Neural cell (in vitro differentiated cells): ENCODE measurements at regions not wholly inside any gene's neighbourhood (a gene's known extent, or its start where the extent isn't known, plus 50 kb on each side); places are given as distances from the start of the nearest gene placed in this dataset.

ENCODE experiments used
- H2AFZ ChIP-seq: fragments of 200-600, 300-800 bp; sonication (generic), shearing (Covaris generic); 2 replicates; pipeline ENCODE4 v1.6.0; 2014; ENCODE audit warnings: low read depth, mild to moderate bottlenecking, antibody characterized with exemption, low read length, moderate library complexity
- H3F3A ChIP-seq: fragments of 200-600 bp; shearing (Covaris generic); 2 replicates; pipeline ENCODE4 v1.6.1; 2016; ENCODE audit warnings: mild to moderate bottlenecking, moderate library complexity, mixed read lengths, antibody characterized with exemption, low read length; ENCODE audit not compliant: insufficient read depth, poor library complexity, severe bottlenecking
- H3K27ac ChIP-seq: fragments of 200-600, 300-800 bp; sonication (generic), shearing (Covaris generic); 2 replicates; pipeline ENCODE4 v1.5.1; 2014; ENCODE audit warnings: mild to moderate bottlenecking, low read length, moderate library complexity
- H3K27me3 ChIP-seq: fragments of 300-800, 200-600 bp; sonication (generic), shearing (Covaris generic); 2 replicates; pipeline ENCODE4 v1.6.0; 2014; ENCODE audit warnings: mild to moderate bottlenecking, low read depth, low read length, moderate library complexity; ENCODE audit not compliant: insufficient read depth
- H3K36me3 ChIP-seq: fragments of 300-800, 200-600 bp; sonication (generic), shearing (Covaris generic); 2 replicates; pipeline ENCODE4 v1.5.1; 2014; ENCODE audit warnings: mild to moderate bottlenecking, antibody characterized with exemption, low read length, moderate library complexity; ENCODE audit not compliant: insufficient read depth
- H3K4me2 ChIP-seq: fragments of 300-800, 200-600 bp; sonication (generic), shearing (Covaris generic); 2 replicates; pipeline ENCODE4 v1.6.0; 2014; ENCODE audit warnings: mild to moderate bottlenecking, low read length
- H3K4me3 ChIP-seq: fragments of 300-800, 200-600 bp; sonication (generic), shearing (Covaris generic); 2 replicates; pipeline ENCODE4 v1.5.1; 2014; ENCODE audit warnings: mild to moderate bottlenecking, low read length, moderate library complexity
- H3K79me2 ChIP-seq: fragments of 200-600 bp; shearing (Covaris generic); replicated peaks from 2 replicates; pipeline ENCODE4 v1.6.0; 2014; ENCODE audit warnings: mild to moderate bottlenecking, low read length, moderate library complexity; ENCODE audit not compliant: insufficient read depth
- H3K9ac ChIP-seq: fragments of 300-800, 200-600 bp; sonication (generic), shearing (Covaris generic); 2 replicates; pipeline ENCODE4 v1.6.1; 2016; ENCODE audit warnings: mild to moderate bottlenecking, low read length, mixed read lengths
- H3K9me2 ChIP-seq: fragments of 200-600 bp; shearing (Covaris generic); 2 replicates; pipeline ENCODE4 v1.6.1; 2016; ENCODE audit warnings: mild to moderate bottlenecking, low read length, mixed read lengths; ENCODE audit not compliant: insufficient read depth
- H3K9me3 ChIP-seq: fragments of 200-600, 300-800 bp; sonication (generic), shearing (Covaris generic); 2 replicates; pipeline ENCODE4 v1.6.1; 2016; ENCODE audit warnings: mild to moderate bottlenecking, mixed run types, low read length, moderate library complexity, mixed read lengths
- H4K20me1 ChIP-seq: fragments of 200-600 bp; shearing (Covaris generic); 2 replicates; pipeline ENCODE4 v1.6.1; 2016; ENCODE audit warnings: mild to moderate bottlenecking, mixed run types; ENCODE audit not compliant: insufficient read depth
- EP300 ChIP-seq: fragments of 450-650 bp; conservative IDR thresholded peaks from 2 replicates; pipeline ENCODE4 v1.6.1; 2014; ENCODE audit warnings: antibody characterized with exemption, mild to moderate bottlenecking, moderate library complexity; ENCODE audit not compliant: poor library complexity, severe bottlenecking
- EZH2 ChIP-seq: fragments of 200-600, 300-800 bp; shearing (Covaris generic), sonication (generic); IDR thresholded peaks from 2 replicates; pipeline ENCODE4 v1.6.1; 2014; ENCODE audit warnings: antibody characterized with exemption, low read length, borderline replicate concordance, mild to moderate bottlenecking; ENCODE audit not compliant: insufficient read depth, poor library complexity, severe bottlenecking
- MXI1 ChIP-seq: fragments of 450-650 bp; conservative IDR thresholded peaks from 2 replicates; pipeline ENCODE4 v1.6.1; 2014; ENCODE audit warnings: antibody characterized with exemption, mild to moderate bottlenecking; ENCODE audit not compliant: poor library complexity, severe bottlenecking
- POLR2AphosphoS5 ChIP-seq: IDR thresholded peaks from 2 replicates; pipeline ENCODE4 v1.6.1; 2012
- RAD21 ChIP-seq: fragments of 450-650 bp; conservative IDR thresholded peaks from 2 replicates; pipeline ENCODE4 v1.6.1; 2014; ENCODE audit warnings: antibody characterized with exemption, mild to moderate bottlenecking, moderate library complexity
- SMC3 ChIP-seq: fragments of 450-650 bp; conservative IDR thresholded peaks from 2 replicates; pipeline ENCODE4 v1.6.1; 2014; ENCODE audit warnings: antibody characterized with exemption, mild to moderate bottlenecking, moderate library complexity; ENCODE audit not compliant: poor library complexity
- TAF1 ChIP-seq: IDR thresholded peaks from 2 replicates; pipeline ENCODE4 v1.6.1; 2012; ENCODE audit warnings: low read depth
- TF ChIP-seq, protein P1 (sequence below): fragments of 450-650 bp; IDR thresholded peaks from 2 replicates; pipeline ENCODE4 v1.5.1; 2014; ENCODE audit warnings: antibody characterized with exemption, mild to moderate bottlenecking, moderate library complexity; ENCODE audit not compliant: poor library complexity, severe bottlenecking
- TF ChIP-seq, protein P2 (sequence below): IDR thresholded peaks from 2 replicates; pipeline ENCODE4 v1.6.1; 2012; ENCODE audit warnings: borderline replicate concordance

DNA sequence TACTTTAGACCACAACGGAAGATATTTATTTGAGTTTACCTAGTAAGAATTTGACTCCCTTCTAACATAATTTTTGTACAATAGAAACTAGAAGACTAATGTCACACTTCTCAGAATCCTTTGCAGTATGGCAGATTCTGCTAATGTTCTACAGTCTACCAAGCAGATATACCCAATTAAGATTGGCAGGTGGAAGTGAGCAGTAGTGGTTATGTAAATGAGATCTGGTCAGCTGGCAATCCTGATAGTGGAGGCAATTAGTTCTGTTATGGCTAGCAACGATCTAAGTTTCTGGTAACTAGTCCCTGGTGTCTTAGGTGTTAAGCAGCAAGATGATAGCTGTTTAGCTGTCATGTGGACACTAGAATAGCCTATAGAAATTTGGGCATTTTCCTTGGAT, 101.0 kb downstream of the CENPW start:
- no peak overlapping the region for H3K9ac ChIP-seq
- H3K36me3 ChIP-seq = no peaks in the 10 kb centered on the region
- H3F3A ChIP-seq = no peaks in the 10 kb centered on the region
- TF ChIP-seq MXI1 (no peak), TAF1 (no peak), EZH2 (no peak), SMC3 (no peak), RAD21 (no peak)
- H4K20me1 ChIP-seq = no peaks in the 10 kb centered on the region
- no peak overlapping the region for H2AFZ ChIP-seq
- H3K4me2 ChIP-seq = no peak overlapping the region
- H3K27ac ChIP-seq = no peak overlapping the region
- H3K27me3 ChIP-seq = no peaks in the 10 kb centered on the region
- H3K4me3 ChIP-seq = no peak overlapping the region
- H3K79me2 ChIP-seq = no peaks in the 10 kb centered on the region
- H3K9me3 ChIP-seq = no peaks in the 10 kb centered on the region
- H3K9me2 ChIP-seq = peaks cover 3% of the 10 kb centered on the region

DNA sequence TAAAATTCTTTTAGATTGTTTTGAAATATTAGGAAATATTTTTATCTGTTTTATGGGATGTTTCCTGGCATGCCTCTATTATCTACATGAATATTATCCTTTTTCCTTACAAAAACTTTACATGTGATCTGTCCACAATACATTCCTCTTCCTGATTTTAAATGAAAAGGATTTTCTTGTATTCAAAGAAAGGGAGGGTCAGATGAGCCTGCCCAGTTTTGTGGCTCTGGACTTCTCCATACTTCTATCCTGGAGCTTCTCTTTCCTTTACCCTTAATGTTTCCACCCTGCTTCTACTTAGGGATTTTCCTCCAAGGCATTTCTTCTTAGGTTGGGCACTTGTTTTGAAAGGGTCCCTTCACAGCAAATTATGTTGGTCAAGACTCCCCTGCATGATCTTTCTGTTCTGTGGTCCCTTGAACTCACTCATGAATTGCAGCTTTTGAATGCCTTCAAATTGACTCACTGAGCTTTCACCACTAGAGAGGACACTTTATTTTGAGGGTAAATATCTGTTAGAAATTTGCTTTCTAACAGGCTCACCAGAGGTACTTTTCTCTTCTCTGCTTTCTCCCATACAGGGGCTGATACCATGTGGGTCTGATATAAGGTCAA, 104.9 kb downstream of the CENPW start:
- no peak overlapping the region for H3K4me3 ChIP-seq
- H3K4me2 ChIP-seq = no peak overlapping the region
- H3K9me3 ChIP-seq = no peaks in the 10 kb centered on the region
- TF ChIP-seq POLR2AphosphoS5 (no peak), EP300 (no peak), SMC3 (no peak), RAD21 (no peak), TAF1 (no peak), MXI1 (no peak), EZH2 (no peak)
- TF ChIP-seq, protein P1, sequence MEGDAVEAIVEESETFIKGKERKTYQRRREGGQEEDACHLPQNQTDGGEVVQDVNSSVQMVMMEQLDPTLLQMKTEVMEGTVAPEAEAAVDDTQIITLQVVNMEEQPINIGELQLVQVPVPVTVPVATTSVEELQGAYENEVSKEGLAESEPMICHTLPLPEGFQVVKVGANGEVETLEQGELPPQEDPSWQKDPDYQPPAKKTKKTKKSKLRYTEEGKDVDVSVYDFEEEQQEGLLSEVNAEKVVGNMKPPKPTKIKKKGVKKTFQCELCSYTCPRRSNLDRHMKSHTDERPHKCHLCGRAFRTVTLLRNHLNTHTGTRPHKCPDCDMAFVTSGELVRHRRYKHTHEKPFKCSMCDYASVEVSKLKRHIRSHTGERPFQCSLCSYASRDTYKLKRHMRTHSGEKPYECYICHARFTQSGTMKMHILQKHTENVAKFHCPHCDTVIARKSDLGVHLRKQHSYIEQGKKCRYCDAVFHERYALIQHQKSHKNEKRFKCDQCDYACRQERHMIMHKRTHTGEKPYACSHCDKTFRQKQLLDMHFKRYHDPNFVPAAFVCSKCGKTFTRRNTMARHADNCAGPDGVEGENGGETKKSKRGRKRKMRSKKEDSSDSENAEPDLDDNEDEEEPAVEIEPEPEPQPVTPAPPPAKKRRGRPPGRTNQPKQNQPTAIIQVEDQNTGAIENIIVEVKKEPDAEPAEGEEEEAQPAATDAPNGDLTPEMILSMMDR = no peak
- TF ChIP-seq, protein P2, sequence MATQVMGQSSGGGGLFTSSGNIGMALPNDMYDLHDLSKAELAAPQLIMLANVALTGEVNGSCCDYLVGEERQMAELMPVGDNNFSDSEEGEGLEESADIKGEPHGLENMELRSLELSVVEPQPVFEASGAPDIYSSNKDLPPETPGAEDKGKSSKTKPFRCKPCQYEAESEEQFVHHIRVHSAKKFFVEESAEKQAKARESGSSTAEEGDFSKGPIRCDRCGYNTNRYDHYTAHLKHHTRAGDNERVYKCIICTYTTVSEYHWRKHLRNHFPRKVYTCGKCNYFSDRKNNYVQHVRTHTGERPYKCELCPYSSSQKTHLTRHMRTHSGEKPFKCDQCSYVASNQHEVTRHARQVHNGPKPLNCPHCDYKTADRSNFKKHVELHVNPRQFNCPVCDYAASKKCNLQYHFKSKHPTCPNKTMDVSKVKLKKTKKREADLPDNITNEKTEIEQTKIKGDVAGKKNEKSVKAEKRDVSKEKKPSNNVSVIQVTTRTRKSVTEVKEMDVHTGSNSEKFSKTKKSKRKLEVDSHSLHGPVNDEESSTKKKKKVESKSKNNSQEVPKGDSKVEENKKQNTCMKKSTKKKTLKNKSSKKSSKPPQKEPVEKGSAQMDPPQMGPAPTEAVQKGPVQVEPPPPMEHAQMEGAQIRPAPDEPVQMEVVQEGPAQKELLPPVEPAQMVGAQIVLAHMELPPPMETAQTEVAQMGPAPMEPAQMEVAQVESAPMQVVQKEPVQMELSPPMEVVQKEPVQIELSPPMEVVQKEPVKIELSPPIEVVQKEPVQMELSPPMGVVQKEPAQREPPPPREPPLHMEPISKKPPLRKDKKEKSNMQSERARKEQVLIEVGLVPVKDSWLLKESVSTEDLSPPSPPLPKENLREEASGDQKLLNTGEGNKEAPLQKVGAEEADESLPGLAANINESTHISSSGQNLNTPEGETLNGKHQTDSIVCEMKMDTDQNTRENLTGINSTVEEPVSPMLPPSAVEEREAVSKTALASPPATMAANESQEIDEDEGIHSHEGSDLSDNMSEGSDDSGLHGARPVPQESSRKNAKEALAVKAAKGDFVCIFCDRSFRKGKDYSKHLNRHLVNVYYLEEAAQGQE = no peak
- no peak overlapping the region for H2AFZ ChIP-seq
- H3F3A ChIP-seq = no peaks in the 10 kb centered on the region
- no peaks in the 10 kb centered on the region for H3K79me2 ChIP-seq
- no peaks in the 10 kb centered on the region for H3K36me3 ChIP-seq
- no peaks in the 10 kb centered on the region for H3K27me3 ChIP-seq
- H3K27ac ChIP-seq = no peak overlapping the region
- no peaks in the 10 kb centered on the region for H4K20me1 ChIP-seq
- H3K9me2 ChIP-seq = no peaks in the 10 kb centered on the region
- H3K9ac ChIP-seq = no peak overlapping the region
